HG03460 (cell line): ENCODE measurements at regions not wholly inside any gene's neighbourhood (a gene's known extent, or its start where the extent isn't known, plus 50 kb on each side); places are given as distances from the start of the nearest gene placed in this dataset.

ENCODE experiments used
- ATAC-seq: cut with Tn5 transposase; IDR thresholded peaks from one replicate; pipeline ENCODE4 v1.9.1; 2021; ENCODE audit not compliant: unreplicated experiment

DNA sequence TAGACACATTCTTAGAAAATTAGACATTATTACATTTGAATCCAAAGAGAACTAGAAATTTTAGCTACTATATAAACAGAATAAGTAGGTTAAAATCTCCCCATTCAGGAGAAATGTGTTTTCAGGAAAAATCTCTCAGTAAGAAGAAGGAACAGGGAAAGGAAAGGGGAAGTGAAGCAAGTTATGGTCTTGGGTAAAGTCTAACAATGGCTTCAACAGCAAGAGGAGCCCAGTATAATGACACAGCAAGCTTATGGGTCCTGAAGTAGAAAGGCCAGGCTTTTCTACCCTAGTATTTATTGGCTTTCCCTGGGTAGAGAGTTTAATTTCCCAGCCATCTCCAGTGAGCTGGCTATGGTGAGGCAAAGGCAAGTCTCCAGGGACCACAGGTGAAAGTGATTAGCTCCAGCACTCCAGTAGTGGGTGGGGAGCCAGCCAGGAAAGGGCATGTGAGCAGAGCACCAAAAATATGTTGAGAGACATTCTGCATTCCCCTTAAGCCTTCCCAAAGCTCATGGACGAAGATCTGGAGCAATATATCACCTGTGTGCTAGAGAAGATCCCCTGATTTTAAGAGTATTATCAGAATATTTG is 981.7 kb downstream of the NR2F1-AS1 start:
- ATAC-seq = no peak

DNA sequence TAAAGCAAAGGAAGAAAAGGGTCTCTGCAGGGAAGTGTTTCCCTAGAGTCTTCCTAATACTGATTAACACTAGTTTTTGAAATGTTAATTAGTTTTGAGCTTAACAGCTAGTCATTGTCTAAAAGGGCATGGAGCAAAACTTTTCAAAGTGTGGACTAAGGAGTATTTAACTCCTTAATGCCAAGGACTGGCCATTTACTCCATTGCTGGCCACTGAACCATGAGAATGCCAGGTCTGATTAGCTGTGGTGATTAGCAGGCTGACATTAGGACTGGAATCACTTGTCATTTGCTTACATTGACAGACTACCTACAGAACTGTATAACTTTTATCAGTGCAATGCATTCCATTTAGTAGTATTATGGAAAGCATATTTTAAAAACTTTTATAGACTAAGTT is 987.0 kb downstream of the NR2F1-AS1 start:
- no peak for ATAC-seq

DNA sequence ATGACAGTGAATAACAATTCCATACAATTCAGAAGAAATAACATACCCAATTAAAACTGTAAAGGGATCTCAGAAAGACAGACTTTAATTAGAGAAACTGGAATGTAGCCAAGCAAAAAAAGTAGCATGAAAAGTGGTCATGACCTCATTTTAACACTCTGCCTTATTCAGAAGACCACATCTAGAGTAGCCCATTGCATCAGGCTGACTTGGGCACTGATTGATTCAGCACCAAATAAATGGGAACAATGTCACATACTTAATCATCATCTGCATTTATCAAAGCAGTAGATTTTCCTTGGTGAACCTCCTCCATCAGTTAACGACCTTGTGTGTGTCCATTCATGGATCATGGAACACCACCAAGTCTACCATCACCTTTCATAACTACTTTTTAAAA is 992.1 kb downstream of the NR2F1-AS1 start:
- no peak for ATAC-seq

DNA sequence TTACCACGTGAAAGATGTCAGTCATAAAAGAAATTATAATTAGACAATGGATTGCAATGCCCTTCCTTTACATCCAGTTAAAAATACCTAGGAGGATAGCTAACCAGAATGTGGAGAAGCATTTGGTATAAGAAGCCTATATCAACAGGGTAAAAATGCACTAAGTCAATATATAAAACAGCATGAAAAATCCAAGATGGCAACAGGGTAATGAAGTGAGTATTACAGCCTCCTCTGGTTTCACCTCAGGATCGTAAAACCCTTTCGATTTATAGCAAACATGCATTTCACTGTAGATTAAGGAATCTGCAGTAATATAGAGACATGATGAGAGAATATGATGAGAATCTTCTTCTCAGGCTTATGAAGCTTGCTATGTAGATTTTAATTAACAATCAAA is 999.3 kb downstream of the NR2F1-AS1 start:
- ATAC-seq = no peak

DNA sequence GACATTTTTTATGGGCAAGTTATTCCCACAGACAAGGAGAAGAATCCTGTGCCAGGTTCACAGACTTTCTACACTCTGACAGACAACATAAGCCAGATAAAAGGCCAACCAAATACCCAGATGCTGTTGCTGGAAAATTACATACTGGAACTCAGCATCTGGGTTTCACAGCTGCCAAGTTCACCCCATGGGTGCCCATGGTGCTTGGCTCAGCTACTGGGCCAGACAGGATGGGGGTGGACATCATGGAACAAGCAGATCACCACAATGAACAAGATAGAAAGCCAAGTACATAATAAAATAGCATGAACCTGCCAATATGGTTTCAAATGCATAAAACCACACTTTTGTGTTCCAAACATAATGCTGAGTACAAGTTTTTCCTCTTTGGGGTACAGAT is 999.8 kb downstream of the NR2F1-AS1 start:
- ATAC-seq = no peak

DNA sequence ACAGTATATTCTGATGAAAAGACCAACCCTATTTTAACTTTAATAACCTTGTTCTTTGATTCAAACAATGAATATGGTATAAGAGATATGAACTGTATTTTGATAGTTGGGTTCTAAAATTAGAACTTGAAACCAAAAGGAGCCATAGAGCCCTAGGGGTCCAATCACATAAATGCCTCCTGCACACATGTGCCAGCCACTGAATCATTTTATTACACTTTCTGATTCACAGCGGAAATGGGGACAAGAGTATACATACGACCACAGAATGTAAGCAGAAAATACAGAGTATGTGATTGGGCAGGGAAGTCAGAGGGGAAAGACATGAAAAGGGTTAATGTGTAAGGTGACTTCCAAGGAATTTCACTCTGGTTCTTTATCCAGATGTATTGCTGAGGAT is 1000.2 kb downstream of the NR2F1-AS1 start:
- no peak for ATAC-seq

DNA sequence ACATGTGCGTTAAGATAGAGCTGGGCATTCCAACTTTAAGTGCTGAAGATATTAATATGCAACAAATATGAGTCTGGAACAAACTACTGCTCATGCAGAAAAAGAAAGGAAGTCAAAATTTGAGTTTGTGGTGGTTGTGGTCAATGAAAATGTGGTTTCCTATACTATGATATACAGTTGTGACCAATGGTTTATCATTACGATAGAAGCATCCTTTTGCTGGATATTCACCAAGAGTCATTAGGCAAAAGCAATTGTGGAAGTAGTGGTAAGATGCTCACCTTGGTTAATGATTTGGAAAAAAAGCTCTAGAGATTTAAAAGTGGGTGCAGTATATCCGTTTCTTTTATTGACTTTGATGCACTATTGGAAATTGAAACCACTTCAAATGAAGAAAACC is 1007.0 kb downstream of the NR2F1-AS1 start:
- no peak for ATAC-seq

DNA sequence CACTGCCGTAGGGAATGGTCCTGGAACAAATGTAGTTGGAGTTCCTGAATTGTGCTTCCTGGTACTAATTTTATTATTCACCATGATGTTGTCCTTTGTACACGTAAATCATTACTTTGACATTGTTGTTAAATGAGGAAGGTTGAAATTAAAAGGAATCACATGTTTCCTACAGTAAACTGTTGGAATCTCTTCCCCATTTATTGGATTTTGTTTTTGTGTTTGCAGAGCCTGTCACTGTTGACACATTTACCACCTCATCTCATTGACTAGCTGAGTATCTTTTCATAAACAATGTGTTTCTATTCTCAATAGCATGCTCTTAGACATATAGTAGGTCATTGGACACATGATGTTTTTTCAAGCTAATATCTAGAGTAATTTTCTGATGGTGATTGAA is 1012.5 kb downstream of the NR2F1-AS1 start:
- ATAC-seq = no peak

DNA sequence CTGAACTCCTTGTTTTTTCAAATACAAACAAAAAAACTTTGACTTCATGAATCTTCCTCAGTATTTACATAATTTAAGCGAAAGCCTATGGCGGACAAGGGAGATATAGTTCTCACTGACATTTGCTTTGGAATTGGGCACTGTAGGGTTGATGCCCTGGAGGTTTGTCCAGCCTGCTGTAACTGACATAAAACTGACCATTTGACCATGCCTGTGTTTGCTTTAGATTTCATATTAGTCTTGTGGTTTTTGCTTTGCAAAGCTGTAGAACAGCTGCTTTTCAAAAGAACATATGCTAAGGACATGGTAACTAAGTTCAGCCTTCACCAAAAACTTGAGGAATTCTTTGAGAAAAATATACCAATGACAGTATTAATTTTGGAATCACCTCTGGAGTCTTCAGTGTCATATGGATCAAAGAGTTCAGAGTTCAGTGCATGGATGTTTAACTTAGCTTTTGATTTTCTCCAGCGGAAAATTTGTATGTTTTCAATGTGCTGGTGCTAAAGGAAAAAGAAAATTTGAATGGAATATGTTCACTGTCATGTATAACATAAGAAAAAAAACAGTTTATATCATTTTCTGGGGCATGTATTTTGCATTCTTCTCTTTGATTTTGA is 1013.1 kb downstream of the NR2F1-AS1 start:
- no peak for ATAC-seq

DNA sequence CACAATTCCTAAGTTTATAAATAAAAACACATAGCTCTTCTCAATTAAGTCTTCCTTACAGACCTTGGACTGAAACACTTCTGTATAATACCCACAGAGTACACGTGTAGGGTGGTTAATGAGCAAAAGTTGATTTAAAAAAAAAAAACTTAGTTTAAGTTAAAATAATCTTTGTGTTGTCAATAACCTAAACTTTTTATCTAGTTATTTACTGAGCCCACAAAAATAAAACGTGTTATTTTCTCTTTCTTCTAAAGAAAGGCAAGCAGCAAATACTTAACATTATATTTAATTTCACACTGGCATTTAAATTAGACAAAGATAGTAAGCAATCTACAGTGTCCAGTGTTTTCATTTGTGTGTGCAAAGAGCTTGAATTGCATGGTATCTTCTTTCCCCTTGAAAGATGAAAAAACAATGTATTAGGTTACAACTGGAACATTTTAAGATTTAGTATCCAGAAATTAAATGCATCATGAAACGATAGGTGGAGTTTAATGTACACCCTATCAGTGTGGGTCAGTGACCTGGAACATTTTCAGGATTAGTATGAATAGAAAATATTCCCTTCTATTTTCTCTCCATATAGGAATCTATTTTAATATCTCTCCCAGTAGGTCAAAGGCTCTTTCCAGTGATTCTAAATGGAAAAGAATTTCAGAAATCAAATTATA is 1014.8 kb downstream of the NR2F1-AS1 start:
- no peak for ATAC-seq

DNA sequence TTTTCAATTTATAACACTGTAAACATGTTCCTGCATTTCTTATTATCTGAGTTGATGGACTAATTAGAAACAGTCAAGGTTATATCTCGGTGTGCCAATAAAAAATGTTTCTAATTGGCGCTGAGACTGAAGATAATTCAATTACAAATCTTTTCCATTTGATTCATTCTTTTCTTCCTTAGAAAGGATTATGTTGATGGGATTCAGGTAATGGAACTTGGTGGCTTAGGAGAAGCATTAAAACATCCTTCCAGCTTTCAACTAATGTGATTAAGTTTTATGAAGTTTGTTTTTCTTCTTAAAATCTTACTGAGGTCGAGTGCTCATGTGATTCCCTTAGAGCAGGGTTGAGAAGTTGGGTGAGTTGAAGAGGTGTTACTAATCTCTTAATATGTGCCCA is 1015.3 kb downstream of the NR2F1-AS1 start:
- ATAC-seq = no peak

DNA sequence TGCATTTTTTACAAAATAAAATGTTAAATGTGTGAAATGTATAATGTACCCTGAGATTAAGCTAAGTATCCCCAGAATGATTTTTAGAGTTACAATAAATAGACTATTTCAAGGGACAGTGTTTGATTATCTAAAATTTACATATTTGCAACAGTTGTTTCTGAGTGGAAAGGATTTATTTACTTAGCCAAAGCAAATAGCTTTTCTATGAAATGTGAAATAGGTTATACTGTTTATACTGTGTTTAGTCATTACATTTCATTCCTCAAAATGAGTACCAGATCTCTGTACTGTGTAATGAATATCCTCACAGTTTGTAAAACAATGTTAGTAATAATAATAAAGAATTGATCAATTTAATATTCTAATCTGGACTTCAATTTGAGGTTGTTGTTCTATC is 1019.0 kb downstream of the NR2F1-AS1 start:
- no peak for ATAC-seq

DNA sequence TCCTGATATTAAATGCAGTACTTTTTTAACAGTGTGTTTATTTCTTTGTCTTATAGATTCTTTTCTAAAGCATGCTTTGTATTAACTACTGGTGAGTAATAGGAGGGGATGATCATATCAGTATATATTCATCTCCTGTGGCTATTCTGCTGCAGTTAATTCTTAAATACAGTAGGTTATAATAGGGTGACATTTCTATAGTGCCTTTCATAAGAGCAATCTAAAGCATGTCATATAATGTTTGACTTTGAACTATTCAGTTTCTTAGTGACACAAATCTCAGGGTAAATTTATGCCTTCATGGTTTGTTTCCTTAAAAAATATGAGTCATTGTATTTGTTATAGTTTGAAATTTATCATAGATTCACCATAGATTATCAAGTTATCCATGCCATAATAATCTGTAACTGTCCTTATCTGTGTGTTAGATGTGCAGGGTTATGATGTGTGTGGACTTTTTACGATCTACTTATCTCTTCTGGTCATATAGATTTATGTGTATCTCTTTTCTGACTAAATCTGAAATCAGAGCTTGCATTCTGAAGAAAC is 1019.5 kb downstream of the NR2F1-AS1 start:
- ATAC-seq = no peak

DNA sequence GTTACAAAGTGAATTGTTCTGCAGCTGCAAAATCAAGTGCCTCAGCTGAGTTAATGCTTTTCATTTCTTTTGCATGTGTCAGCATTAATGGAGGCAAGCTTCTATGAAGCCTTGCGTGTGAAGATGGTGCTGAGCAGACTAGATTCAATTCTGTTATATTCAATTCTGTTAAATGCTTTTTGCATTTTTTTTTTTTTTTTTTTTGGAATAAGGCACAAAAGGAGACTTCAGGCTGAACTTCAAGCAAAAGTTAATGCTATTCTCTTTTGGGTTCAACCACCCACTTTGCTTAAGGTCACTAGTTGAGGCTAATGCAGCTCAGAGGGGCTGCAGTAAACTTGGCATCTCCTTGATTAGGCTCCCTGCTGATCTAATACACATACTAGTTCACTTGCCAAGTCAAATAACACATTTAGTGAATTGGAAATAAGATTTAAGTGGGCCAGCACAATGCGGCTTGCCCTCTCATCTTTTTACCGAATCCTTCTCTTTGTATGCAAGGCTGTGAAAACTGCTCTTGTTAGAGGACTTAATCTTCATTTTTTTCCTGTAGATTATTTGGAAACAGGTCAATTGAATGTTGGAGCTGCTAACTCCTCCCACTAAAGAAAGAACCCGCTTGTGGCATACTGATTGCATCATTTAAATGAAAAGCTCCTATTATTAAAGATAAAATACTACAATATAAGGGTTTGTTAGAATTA is 1020.2 kb downstream of the NR2F1-AS1 start:
- ATAC-seq = no peak

DNA sequence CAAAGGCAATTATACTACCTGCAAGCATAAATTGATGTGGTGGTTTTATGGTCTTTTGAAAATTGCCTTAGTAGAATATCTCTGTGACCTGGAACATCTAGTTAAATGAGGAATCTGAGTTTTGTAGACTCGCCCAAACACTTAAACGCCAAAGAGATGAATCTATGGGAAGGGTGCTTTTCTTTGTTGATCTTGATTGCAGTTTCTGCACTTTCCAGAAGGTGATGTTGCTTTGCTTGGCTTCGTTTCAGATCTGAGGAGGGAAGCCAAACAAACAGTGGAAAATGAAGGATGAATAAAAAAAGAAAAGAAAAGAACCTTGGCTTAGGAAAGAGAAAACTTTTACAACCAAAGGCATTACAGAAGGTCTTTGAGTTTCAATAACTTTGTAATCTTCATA is 1021.2 kb downstream of the NR2F1-AS1 start:
- no peak for ATAC-seq

DNA sequence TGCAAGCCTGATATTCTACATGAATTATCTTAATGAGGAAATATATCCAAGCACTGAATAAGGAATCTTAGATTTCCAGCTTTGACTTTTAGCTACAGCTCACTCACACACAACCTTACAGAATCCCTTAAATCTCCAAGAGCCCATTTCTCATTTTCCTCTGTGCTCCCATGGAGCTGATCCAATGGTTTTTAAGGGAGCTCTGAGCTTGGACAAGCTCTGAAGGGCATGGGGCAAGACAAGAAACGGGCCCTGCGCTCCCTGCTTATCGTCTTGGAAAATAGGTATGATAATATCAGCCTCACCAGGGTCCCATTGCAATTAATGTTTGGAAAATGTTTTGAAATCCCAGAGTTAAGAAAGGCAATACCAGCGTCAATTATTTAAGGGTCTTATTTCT is 1021.7 kb downstream of the NR2F1-AS1 start:
- no peak for ATAC-seq

DNA sequence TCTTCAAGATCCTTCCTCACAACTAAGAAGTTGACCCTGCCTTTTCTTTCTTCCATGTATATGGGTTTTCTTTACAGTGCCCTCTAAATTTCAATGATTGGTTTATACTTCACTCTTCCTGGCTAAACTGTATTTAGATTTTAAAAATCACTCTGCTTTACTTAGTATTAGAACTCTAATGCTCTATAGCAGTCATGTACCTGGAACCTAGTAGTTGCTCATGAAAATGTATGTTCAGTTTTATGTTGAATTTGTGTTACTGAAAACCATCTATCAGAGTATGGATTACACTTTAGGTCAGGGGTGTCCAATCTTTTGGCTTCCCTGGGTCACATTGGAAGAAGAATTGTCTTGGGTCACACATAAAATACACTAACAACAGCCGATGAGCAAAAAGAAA is 1024.3 kb downstream of the NR2F1-AS1 start:
- ATAC-seq = no peak

DNA sequence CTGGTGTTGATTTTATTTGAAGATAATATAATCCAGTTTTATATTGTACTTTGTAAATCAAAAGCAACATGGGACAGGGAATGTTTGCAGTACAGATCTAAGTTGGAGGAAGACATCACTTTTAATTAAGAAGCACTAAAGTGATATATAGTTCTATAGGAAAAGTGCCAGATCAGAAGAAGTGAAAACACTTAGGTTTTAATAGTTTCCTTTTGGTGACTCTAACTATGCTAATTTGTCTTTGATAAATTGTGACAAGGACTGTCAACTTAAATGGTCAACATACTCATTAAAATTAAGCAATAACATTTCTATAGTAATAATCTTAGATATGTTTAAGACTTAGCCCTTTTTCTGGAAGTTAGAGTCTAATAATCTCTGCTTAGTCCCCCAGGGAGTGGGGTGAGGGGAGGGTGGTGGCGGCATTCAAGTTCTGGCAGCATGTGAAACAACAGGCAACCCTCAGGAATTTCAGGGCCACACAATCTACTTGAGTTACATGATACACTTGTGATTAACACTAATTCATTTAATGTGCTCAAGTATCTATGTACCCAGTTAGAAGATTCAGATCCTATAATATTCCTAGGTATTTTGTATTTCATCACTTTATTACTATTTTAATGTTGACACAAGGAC is 1026.5 kb downstream of the NR2F1-AS1 start:
- no peak for ATAC-seq

DNA sequence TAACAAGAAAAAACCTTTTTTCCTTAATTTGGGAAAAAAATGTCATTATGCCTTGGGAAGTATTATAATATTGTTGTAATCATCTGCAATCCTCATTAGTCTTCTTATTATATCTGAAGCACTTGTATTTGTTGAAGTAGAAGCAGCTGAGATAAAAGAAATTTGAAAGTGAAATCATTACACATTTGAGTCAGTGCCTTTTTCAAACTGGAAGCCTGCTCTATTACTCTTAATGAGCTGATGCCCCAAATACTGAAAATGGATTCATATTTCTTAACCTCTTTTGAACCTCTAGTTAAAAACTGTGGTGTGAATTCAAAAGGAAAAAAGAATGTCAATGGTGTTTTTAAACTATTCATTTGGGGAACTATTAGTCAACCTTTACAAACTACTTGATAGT is 1027.7 kb downstream of the NR2F1-AS1 start:
- ATAC-seq = no peak

DNA sequence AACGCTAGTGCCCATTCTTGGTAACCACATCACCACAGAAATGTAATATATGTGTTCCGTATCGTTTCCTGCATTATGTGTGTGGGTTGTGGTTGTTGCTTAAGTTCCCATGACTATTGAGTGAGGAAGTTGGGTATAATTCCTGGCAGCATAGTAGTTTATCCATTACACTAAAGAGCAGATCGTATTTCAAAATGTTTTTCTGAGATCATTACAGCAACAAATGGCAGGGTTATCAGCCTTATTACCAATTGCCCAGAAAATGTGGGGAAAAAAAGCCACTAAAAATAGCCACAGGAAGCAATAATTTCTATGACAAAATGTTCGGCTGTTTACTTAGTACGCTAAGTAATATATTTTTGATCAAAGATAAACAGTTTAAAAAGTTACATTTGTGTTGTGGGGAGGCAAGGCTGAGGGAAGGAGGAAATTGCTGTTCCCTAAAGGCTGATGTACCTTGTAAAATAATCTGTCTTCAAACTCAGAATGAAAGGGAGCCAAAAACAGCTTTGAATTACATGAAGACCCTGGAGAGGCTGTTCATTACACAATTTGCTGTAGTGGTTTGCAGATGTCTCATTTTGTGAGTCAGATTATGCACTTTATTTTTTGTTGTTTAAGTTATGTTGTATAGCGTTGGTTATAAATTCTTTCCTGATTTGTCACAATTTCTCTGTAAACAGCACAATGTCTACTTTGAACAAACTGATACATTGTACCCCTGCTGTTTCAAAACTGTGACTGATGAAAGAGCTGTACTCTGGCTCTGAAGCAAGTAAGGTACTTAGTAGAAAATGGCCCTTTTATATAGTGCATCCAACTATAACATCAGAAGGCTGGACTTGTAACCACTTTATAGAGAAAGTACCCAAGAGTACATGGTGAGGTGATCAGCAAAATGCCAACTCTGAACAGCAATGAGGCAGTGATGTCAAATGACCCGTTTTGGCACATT is 1028.5 kb downstream of the NR2F1-AS1 start:
- no peak for ATAC-seq
